Anterior cingulate cortex (tissue), 58 donors: ENCODE measurements at regions not wholly inside any gene's neighbourhood (a gene's known extent, or its start where the extent isn't known, plus 50 kb on each side); places are given as distances from the start of the nearest gene placed in this dataset.

Experiments
- DNase-seq, 58 donors: peaks; one replicate each; lab custom pipeline; 2025; lab: John Stamatoyannopoulos, UW

DNA sequence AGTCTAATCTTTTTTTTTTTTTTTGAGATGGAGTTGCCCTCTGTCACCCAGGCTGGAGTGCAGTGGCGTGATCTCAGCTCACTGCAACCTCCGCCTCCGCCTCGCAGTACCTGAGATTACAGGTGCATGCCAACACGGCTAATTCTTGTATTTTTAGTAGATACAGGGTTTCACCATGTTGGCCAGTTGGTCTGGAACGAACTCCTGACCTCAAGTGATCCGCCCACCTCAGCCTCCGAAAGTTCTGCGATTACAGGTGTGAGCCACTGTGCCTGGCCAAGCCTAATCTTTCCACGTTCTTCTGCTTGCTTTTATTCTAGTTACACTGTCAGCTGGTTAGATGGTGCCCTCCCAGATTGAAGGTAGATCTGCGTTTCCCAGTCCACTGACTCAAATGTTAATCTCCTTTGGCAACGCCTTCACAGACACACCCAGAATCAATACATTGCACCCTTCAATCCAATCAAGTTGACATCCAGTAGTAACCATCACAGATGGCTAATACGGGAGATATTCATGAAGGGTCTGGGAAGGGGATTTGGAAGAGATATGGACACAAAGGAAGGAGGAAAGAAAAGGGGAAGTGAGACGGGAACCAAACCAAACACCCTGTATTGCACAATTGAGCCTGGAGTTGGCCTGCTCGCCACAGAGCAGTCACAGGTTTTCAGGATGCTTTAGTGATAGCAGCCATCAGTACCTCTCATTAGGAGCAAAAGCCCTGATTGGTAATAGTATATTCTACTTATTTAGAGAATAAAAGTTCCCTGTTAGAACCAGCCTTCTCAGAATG, 229.8 kb downstream of the PIK3C3 start:
- DNase-seq, result no peak

DNA sequence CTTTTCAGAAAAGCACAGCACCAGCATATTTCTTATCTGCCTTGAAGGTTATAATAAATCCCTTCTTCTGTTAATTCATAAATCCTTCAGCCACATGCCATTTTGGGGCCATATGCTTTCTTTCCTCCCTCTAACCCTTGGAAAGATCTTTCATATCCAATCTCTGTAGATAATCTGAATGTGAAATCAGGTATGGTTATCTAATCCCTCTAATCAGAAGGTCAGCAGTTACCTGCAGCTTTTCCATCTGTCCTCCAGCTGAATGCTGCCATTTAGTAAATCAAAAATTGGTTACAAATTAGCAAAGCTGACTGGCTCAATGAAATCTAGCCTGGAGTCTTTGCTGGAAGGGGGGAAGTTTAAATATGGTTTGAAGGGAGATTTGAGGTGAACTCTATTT, 230.5 kb downstream of the PIK3C3 start:
- no peak for DNase-seq

- no peak for DNase-seq
Measured at GRCh38 chr18:42187611-42188380, 232.8 kb downstream of the PIK3C3 start.

DNA sequence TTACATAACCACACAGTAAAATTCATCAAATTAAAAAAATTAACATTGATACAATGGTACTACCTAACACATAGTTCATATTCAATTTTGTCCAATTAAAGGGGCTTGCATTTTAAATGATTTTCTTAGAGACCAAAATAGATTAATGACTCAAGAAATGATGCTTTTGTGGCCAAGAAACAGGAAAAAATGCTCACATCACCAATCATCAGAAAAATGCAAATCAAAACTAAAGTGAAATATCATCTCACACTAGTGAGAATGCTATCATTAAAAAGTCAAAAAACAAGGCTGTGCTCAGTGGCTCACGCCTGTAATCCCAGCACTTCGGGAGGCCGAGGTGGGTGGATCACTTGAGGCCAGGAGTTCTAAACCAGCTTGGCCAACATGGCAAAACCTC, 235.6 kb downstream of the PIK3C3 start:
- DNase-seq, result no peak

DNA sequence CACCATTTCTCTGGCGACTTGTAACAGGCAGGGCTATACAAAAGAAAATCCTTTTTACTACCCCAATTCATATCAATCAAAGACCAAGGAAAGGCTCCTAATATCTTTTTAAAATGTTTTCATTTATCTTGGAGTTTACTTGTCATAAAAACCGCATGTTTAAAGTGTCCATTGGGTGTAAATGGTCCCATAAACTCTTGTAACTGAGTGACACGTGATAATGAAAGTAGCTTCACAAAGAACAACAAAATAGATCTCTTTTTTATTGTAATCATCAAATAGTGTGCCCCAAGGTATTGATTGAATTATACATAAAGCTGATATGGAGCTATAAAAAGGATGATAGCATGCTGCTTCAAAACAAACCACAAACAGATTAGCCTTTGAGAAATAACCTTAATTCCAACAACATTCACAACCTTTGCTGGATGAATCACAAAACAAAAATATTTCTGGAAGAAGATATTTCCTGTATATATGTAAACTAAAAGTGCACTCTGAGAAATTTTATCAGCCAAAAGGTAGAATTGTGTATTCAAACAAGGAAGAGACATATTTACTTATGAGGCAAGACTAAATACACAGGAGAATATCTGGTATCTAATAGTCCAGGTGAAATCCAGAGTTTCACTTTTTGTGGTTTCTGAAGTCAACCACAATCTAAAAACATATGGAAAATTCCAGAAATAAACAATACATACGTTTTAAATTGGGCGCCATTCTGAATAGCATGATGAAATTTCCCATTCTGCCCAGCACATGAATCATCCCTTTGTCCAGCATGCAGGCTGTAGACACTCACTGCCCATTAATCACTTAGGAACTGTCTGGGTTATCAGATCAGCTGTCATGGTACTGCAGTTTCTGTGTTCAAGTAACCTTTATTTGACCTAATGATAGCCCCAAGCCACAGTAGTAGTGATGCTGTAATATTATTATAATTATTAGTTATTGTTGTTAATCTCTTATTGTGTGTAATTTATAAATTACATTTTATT, 237.5 kb downstream of the PIK3C3 start:
- peak in 3 of 58 donors; percentile 2 to 5 (median 3) for DNase-seq

GRCh38 chr18:42196651-42197050, 241.6 kb downstream of the PIK3C3 start:
- DNase-seq, result no peak

DNA sequence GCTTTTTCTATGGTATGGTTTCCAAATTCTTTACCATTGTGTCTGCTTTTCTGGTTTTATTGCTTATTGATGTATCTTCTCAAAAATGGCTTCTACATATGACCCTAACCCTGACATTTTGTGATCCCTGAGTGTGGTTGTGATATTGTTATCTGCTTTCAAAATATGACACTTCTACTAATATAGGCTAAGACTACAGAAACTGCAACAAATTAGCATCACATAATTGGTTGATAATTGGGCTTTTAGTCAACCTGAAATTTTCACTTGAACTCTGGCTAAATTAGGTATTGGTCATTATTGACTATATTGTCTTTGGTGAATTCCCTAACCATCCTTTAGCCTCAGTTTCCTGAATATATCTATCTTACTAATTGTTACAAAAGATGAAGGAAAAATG, 246.1 kb downstream of the PIK3C3 start:
- no peak for DNase-seq

- DNase-seq, result no peak
Measured at GRCh38 chr18:42211201-42211600, 256.2 kb downstream of the PIK3C3 start.

GRCh38 chr18:42222557-42222956, 267.5 kb downstream of the PIK3C3 start:
- no peak for DNase-seq

GRCh38 chr18:42228581-42228980, 273.5 kb downstream of the PIK3C3 start:
- no peak for DNase-seq

DNA sequence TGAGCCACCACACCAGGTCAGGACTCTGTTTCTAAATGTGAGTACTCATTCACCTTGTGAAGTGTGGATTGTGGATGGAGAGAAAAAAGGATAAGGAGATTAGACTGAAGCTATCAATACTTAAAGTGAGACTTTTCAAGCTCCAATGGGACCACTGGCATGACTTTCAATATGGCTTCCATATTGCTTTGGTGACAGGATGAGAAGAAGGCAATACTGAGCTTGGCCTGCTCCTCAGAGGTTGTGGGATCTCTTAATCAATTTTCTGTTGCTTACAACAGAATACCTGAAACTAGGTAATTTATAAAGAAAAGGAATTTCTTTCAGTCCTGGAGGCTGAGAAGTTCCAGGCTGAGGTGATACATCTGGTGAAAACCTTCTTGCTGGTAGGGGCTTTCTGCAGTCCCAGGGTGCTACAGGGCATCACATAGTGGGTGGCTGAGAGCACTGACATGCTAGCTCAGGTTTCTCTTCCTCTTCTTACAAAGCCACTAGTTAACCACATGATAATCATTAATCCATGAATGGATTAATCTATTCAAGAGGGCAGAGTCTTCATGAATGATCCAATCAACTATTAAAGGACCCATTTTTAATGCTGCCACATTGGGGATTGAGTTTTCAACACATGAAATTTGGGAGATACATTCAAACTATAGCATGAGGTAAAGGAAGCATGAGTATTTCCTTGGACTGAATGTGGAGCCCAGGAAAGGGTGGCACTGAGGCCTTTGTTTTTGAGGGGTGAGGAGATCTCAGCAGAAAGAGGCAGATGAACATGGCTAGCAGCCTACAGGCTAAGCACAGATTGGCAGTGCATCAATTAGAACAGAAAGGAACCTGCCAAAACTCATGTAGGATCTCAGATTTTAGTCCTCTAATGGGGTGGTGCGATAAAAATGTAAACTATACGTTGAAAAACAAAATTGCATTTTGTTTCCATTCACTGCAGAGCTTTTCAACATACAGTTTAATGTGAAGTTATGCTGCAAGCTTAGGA, 274.5 kb downstream of the PIK3C3 start:
- no peak for DNase-seq

DNA sequence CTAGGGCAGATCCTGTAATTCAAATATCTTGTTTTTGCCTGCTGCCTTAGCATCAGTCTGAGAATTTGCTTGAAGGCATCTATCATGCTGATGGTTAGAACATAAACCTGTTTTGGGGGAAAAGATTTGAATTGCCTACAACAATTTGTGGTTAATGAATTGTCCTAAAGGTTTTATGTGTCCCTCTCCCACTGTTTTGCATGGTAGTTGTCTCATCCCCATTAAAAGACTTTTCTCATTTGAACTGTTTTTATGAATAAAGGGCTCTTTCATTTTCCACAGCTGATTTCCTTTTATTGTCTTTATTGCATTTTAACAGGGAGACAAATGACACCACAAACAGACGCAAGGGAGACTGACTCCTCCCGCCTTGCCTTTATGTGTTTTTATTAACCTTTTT, 275.6 kb downstream of the PIK3C3 start:
- no peak for DNase-seq

- DNase-seq, result no peak
Measured at GRCh38 chr18:42231284-42231683, 276.2 kb downstream of the PIK3C3 start.

- DNase-seq, result no peak
Measured at GRCh38 chr18:42231796-42232195, 276.8 kb downstream of the PIK3C3 start.

DNA sequence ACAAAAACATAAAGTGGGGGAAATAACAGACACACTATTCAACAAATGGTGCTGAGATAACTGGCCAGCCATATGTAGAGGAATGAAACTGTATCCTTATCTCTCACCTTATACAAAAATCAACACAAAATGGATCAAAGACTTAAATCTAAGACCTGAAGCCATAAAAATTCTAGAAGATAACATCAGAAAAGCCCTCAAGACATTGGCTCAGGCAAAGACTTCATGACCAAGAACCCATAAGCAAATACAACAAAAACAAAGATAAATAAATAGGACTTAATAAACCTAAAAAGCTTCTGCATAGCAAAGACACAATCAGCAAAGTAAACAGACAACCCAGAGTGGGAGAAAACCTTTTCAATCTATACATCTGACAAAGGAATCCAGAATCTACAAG, 278.9 kb downstream of the PIK3C3 start:
- DNase-seq, result no peak

DNA sequence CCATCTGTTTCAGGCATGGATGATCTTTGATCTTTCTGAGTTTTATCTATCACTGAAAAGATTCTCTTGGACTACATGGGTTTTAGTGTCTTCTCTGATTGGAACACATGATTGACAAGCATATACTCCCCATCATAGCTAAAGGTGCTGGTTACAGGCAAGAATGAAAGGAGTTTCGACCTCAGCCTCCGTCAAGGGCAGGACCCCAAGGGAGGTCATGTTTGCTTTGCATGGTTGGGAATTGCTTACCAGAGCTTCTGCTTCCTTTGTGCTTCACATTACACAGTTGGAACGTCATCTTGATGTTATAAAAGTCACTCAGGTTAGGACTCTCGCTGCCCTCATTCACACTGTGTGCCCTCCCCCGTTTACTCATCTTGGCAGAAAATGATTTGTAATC, 287.7 kb downstream of the PIK3C3 start:
- DNase-seq, result no peak

DNA sequence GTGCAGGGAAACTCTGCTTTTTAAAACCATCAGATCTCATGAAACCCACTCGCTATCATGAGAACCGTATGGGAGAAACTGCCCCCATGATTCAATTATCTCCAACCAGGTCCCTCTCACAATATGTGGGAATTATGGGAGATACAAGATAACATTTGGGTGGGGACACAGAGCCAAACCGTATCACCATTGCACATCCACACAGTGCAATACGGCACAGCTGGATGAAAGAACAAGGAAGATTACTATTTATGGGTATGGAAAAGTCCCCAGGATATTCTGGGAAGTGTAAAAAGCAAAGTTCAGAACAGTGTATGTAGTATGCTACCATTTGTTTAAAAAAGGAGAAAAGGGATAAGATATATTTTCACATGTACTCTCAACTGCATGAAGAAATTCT, 290.1 kb downstream of the PIK3C3 start:
- no peak for DNase-seq

GRCh38 chr18:42255908-42256765, 301.1 kb downstream of the PIK3C3 start:
- DNase-seq, result no peak
